ENCODE measurements at regions not wholly inside any gene's neighbourhood (a gene's known extent, or its start where the extent isn't known, plus 50 kb on each side); places are given as distances from the start of the nearest gene placed in this dataset.

GRCh38 chr22:49457146-49457545 is 370.5 kb downstream of the BRD1 start:
- no TSS peak for BruUV-seq (replicated peaks)
- H2AK5ac ChIP-seq (ENCODE audit: low read depth, low read length) = no peak overlapping the region
- peaks cover 59% of the 10 kb centered on the region for H3K9me3 ChIP-seq (ENCODE audit: control insufficient read depth, insufficient read depth, low read length)
- POLR2A ChIA-PET (ENCODE audit: unreplicated experiment) = no interaction called here
- no peak overlapping the region for H2BK5ac ChIP-seq (ENCODE audit: low read depth, low read length, poor library complexity, severe bottlenecking)
- H3K4me1 ChIP-seq (ENCODE audit: control insufficient read depth, insufficient read depth, low read length) = no peaks in the 10 kb centered on the region
- no peak overlapping the region for H2BK15ac ChIP-seq (ENCODE audit: low read depth, low read length)
- no peak overlapping the region for H3K9ac ChIP-seq (ENCODE audit: low read depth, low read length)
- dilution Hi-C loops (cut with HindIII; ENCODE audit: low sequenced_read_pairs, unreplicated experiment) = no loop called here
- no peak overlapping the region for H3K4me3 ChIP-seq (ENCODE audit: insufficient read depth, low read depth, low read length)
- no peaks in the 10 kb centered on the region for H4K20me1 ChIP-seq (ENCODE audit: insufficient read depth, low read length)
- ATAC-seq (ENCODE audit: low read depth) = no peak
- no peak overlapping the region for H4K8ac ChIP-seq (ENCODE audit: low read depth in 2 of 2, low read length in 2 of 2)
- CTCF ChIA-PET = no interaction called here
- H3K4ac ChIP-seq (ENCODE audit: low read depth, low read length) = no peak overlapping the region
- no peaks in the 10 kb centered on the region for H3K36me3 ChIP-seq (ENCODE audit: control insufficient read depth, insufficient read depth, low read length)
- H3K56ac ChIP-seq (ENCODE audit: extremely low read depth, insufficient read depth, low read length) = no peak overlapping the region
- no peak overlapping the region for H3K14ac ChIP-seq (replicated peaks; ENCODE audit: low read depth, low read length)
- no peak overlapping the region for H4K91ac ChIP-seq (ENCODE audit: insufficient read depth, low read depth, low read length)
- WGBS, 2 experiments (ENCODE audit: extremely low coverage in 2 of 2, insufficient read length in 1 of 2) = 12% methylated on average over 5 of the region's 17 CpGs; no CpG with 5 or more reads in 1 of the 2 experiments
- H3K27me3 ChIP-seq (ENCODE audit: control insufficient read depth, insufficient read depth, low read length) = no peaks in the 10 kb centered on the region
- no peak overlapping the region for H2AFZ ChIP-seq (replicated peaks; ENCODE audit: low read length, poor library complexity)
- H2BK20ac ChIP-seq (ENCODE audit: low read depth, low read length) = no peak overlapping the region
- no peak overlapping the region for H2BK120ac ChIP-seq (ENCODE audit: low read depth, low read length)
- no peaks in the 10 kb centered on the region for H3K9me1 ChIP-seq (ENCODE audit: insufficient read depth, low read length)
- H3K27ac ChIP-seq (ENCODE audit: insufficient read depth, low read length) = no peak overlapping the region
- H3K4me2 ChIP-seq (ENCODE audit: low read depth, low read length) = no peak overlapping the region
- H3K18ac ChIP-seq (ENCODE audit: low read depth, low read length) = no peak overlapping the region
- no peaks in the 10 kb centered on the region for H3K79me1 ChIP-seq (ENCODE audit: low read depth in 1 of 2, low read length in 2 of 2)
- DNase-seq = no peak
- in situ Hi-C loops (cut with MboI; ENCODE audit: low sequenced_read_pairs) = no loop called here
- no peak overlapping the region for H2AK9ac ChIP-seq (replicated peaks; ENCODE audit: low read depth, low read length, poor library complexity)
- H4K5ac ChIP-seq (ENCODE audit: low read depth, low read length) = no peak overlapping the region
- intact Hi-C loops (cut with micrococcal nuclease) = no loop called here
- H3K23ac ChIP-seq (ENCODE audit: low read depth, low read length) = no peak overlapping the region
- TF ChIP-seq FOS (IDR thresholded peaks at IDR 0.05; ENCODE audit: low read depth, low read length) (no peak), CEBPB (IDR thresholded peaks at IDR 0.05; ENCODE audit: low read depth, low read length) (no peak), BHLHE40 (IDR thresholded peaks at IDR 0.05; ENCODE audit: low read depth, low read length) (no peak), CHD1 (IDR thresholded peaks at IDR 0.05; ENCODE audit: low read depth, low read length) (no peak), MAZ (IDR thresholded peaks at IDR 0.05; ENCODE audit: borderline replicate concordance, low read depth, low read length) (no peak), SMC3 (IDR thresholded peaks at IDR 0.05; ENCODE audit: low read depth, low read length) (no peak), RAD21 (IDR thresholded peaks at IDR 0.05; ENCODE audit: low read length) (no peak), RCOR1 (IDR thresholded peaks at IDR 0.05; ENCODE audit: insufficient replicate concordance, low read length) (no peak), RFX5 (IDR thresholded peaks at IDR 0.05; ENCODE audit: low read depth, low read length) (no peak), MAFK (IDR thresholded peaks at IDR 0.05; ENCODE audit: low read depth, low read length) (no peak), MXI1 (IDR thresholded peaks at IDR 0.05; ENCODE audit: borderline replicate concordance, low read depth, low read length) (no peak), ELK1 (IDR thresholded peaks at IDR 0.05; ENCODE audit: borderline replicate concordance, low read depth, low read length) (no peak), NFE2L2 (IDR thresholded peaks at IDR 0.05; ENCODE audit: low read depth, low read length) (no peak), POLR2A (IDR thresholded peaks at IDR 0.05; ENCODE audit: low read depth, low read length) (no peak), USF2 (IDR thresholded peaks at IDR 0.05; ENCODE audit: low read depth, low read length) (no peak)
- TF ChIP-seq, protein P1, sequence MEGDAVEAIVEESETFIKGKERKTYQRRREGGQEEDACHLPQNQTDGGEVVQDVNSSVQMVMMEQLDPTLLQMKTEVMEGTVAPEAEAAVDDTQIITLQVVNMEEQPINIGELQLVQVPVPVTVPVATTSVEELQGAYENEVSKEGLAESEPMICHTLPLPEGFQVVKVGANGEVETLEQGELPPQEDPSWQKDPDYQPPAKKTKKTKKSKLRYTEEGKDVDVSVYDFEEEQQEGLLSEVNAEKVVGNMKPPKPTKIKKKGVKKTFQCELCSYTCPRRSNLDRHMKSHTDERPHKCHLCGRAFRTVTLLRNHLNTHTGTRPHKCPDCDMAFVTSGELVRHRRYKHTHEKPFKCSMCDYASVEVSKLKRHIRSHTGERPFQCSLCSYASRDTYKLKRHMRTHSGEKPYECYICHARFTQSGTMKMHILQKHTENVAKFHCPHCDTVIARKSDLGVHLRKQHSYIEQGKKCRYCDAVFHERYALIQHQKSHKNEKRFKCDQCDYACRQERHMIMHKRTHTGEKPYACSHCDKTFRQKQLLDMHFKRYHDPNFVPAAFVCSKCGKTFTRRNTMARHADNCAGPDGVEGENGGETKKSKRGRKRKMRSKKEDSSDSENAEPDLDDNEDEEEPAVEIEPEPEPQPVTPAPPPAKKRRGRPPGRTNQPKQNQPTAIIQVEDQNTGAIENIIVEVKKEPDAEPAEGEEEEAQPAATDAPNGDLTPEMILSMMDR (conservative IDR thresholded peaks at IDR 0.05; ENCODE audit: low read depth, low read length) = no peak

Data from IMR-90 (cell line).